Mucosa of rectum (tissue), 2 donors: ENCODE measurements at regions not wholly inside any gene's neighbourhood (a gene's known extent, or its start where the extent isn't known, plus 50 kb on each side); places are given as distances from the start of the nearest gene placed in this dataset.
"Not testable (repeated sequence)": the region's sequence is repeated elsewhere in the genome, so short reads cannot be mapped to it uniquely, and the experiment has no call there.

Source experiments
- H3K27ac ChIP-seq, 2 donors: one replicate each; pipeline ENCODE4 v1.7.0; 2013; ENCODE audit warnings: inconsistent platforms in 2 of 2, low read depth in 2 of 2, low read length in 2 of 2
- H3K27me3 ChIP-seq, 2 donors: one replicate each; pipeline ENCODE4 v1.7.0; 2013; ENCODE audit warnings: low read length in 2 of 2; ENCODE audit not compliant: control insufficient read depth in 2 of 2, insufficient read depth in 2 of 2
- H3K36me3 ChIP-seq, 2 donors: one replicate each; pipeline ENCODE4 v1.7.0; 2013; ENCODE audit warnings: low read length in 2 of 2; ENCODE audit not compliant: control insufficient read depth in 2 of 2, insufficient read depth in 2 of 2
- H3K4me1 ChIP-seq, 2 donors: one replicate each; pipeline ENCODE4 v1.7.0; 2013; ENCODE audit warnings: low read length in 2 of 2, mild to moderate bottlenecking in 1 of 2; ENCODE audit not compliant: control insufficient read depth in 2 of 2, insufficient read depth in 2 of 2
- H3K4me3 ChIP-seq, 2 donors: one replicate each; pipeline ENCODE4 v1.7.0; 2013; ENCODE audit warnings: low read length in 2 of 2
- H3K9ac ChIP-seq, 2 donors: one replicate each; pipeline ENCODE4 v1.7.0; 2013; ENCODE audit warnings: low read length in 2 of 2, low read depth in 1 of 2, mild to moderate bottlenecking in 1 of 2
- H3K9me3 ChIP-seq, 2 donors: one replicate each; pipeline ENCODE4 v1.7.0; 2013; ENCODE audit warnings: low read length in 2 of 2; ENCODE audit not compliant: control insufficient read depth in 2 of 2
- donor health status: healthy.
- donor health status: Normal muscosa, but diverticular disease.

- Histone ChIP-seq H3K4me3 (no peak overlapping the region), H3K9ac (no peak overlapping the region), H3K27me3 (no peaks in the 10 kb centered on the region), H3K9me3 (no peaks in the 10 kb centered on the region), H3K27ac (no peak overlapping the region), H3K36me3 (no peaks in the 10 kb centered on the region), H3K4me1 (no peaks in the 10 kb centered on the region)
Measured at GRCh38 chr2:192412394-192412793, 217.7 kb upstream of the TMEFF2 start.

DNA sequence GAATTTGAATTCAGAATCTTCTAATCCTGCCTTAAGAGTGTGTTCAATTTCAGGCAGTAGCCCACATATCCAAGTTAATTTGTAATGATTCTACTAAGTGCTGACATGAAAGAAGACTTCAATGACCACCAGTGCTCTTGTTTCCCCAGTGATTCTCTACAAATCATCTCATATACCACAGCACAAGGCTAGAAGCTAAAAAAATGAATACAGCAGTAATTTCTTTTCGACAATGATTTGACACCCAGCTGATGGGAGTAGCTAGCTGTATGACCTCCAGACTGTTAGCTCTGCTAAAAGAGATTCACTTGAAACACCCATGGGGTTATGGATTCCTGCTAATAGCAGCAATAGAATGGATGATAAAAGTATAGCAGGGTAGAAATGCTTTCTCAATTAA lies 217.0 kb upstream of the TMEFF2 start:
- no peak overlapping the region for H3K9ac ChIP-seq

DNA sequence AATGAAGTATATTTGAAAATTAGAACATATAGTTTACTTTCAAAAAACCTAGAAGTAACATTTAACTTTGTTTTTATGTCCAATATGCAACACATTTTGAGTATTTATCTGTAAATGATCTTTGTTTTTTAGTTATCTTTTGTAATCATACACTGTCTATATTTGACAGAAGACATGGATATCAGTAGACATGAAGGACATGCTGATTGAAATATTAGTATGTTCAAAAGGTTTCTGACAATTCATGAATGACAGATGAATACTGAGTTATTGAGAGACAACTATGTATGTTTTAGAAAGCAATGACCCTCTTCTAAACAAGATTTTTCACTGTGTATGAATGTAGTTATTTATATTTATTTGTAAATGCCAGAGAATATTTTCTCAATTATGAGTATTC lies 215.6 kb upstream of the TMEFF2 start:
- Histone ChIP-seq H3K9ac (no peak overlapping the region), H3K36me3 (no peaks in the 10 kb centered on the region), H3K27ac (no peak overlapping the region), H3K4me3 (no peak overlapping the region), H3K9me3 (no peaks in the 10 kb centered on the region), H3K4me1 (no peaks in the 10 kb centered on the region), H3K27me3 (no peaks in the 10 kb centered on the region)

More for the DNA sequence above, 217.0 kb upstream of the TMEFF2 start:
- Histone ChIP-seq H3K27ac (no peak overlapping the region), H3K9me3 (no peaks in the 10 kb centered on the region), H3K4me1 (no peaks in the 10 kb centered on the region), H3K27me3 (no peaks in the 10 kb centered on the region), H3K4me3 (no peak overlapping the region), H3K36me3 (no peaks in the 10 kb centered on the region)

DNA sequence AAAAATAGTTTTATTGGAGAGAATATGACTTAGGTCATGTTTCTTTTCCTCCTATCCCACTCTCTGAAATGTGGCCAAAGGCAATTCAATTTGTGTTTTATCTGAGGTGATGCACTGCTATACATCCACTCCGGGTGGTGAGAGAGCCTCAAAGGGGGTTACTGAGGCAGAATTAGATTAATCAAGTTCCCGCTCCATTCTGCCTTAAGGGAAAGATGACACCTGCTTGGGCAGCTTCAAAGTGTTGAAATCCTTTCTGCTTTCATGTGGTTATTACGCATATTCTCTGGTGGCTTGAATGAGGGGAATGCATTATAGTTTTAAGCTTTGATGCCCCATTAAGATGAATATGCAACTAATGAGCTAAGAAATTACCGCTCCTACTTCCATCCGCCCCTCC lies 213.0 kb upstream of the TMEFF2 start:
- Histone ChIP-seq H3K27me3 (no peaks in the 10 kb centered on the region), H3K9me3 (no peaks in the 10 kb centered on the region), H3K4me1 (no peaks in the 10 kb centered on the region), H3K27ac (no peak overlapping the region), H3K9ac (no peak overlapping the region), H3K4me3 (no peak overlapping the region), H3K36me3 (no peaks in the 10 kb centered on the region)

GRCh38 chr2:192398236-192398635 lies 203.5 kb upstream of the TMEFF2 start:
- Histone ChIP-seq H3K27ac (no peak overlapping the region), H3K27me3 (no peaks in the 10 kb centered on the region), H3K4me3 (no peak overlapping the region), H3K4me1 (no peaks in the 10 kb centered on the region), H3K9me3 (no peaks in the 10 kb centered on the region), H3K36me3 (no peaks in the 10 kb centered on the region), H3K9ac (no peak overlapping the region)

DNA sequence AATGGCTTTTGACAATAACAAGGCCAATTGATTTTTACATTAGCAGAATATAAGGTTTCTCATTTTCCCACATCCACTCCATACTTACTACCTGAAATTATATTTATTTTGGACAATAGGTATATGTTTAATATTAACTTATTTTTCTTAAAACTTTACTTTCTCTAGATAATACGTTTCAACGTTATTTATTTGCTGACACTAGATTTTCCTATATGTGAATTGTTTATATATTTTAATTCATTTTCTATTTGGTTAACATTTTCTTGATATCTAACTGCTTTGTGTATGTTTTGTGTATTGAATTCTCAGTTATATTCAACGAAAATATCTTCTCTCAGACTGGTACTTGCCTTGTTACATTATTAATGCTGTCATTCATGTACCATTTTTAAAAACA lies 199.9 kb upstream of the TMEFF2 start:
- Histone ChIP-seq H3K27ac (no peak overlapping the region), H3K4me3 (no peak overlapping the region), H3K9ac (no peak overlapping the region), H3K4me1 (no peaks in the 10 kb centered on the region), H3K9me3 (no peaks in the 10 kb centered on the region), H3K27me3 (no peaks in the 10 kb centered on the region), H3K36me3 (no peaks in the 10 kb centered on the region)

- no peak overlapping the region for H3K4me3 ChIP-seq
- no peak overlapping the region for H3K27ac ChIP-seq
- H3K9me3 ChIP-seq = no peaks in the 10 kb centered on the region
Measured at GRCh38 chr2:192391041-192391440, 196.3 kb upstream of the TMEFF2 start.

GRCh38 chr2:192390401-192390800 lies 195.7 kb upstream of the TMEFF2 start:
- Histone ChIP-seq H3K4me1 (no peaks in the 10 kb centered on the region), H3K27ac (no peak overlapping the region), H3K27me3 (no peaks in the 10 kb centered on the region), H3K9me3 (no peaks in the 10 kb centered on the region), H3K36me3 (no peaks in the 10 kb centered on the region), H3K9ac (no peak overlapping the region), H3K4me3 (no peak overlapping the region)

More at GRCh38 chr2:192391041-192391440, 196.3 kb upstream of the TMEFF2 start:
- Histone ChIP-seq H3K36me3 (no peaks in the 10 kb centered on the region), H3K9ac (no peak overlapping the region), H3K27me3 (no peaks in the 10 kb centered on the region), H3K4me1 (no peaks in the 10 kb centered on the region)

GRCh38 chr2:192384191-192384590 lies 189.5 kb upstream of the TMEFF2 start:
- not testable (repeated sequence) for H3K9ac ChIP-seq, H3K27me3 ChIP-seq, H3K27ac ChIP-seq, H3K4me1 ChIP-seq, H3K4me3 ChIP-seq, H3K9me3 ChIP-seq, H3K36me3 ChIP-seq

- Histone ChIP-seq H3K9ac (no peak overlapping the region), H3K27ac (no peak overlapping the region), H3K4me1 (no peaks in the 10 kb centered on the region), H3K27me3 (no peaks in the 10 kb centered on the region), H3K36me3 (no peaks in the 10 kb centered on the region), H3K9me3 (no peaks in the 10 kb centered on the region), H3K4me3 (no peak overlapping the region)
Measured at GRCh38 chr2:192381082-192381481, 186.3 kb upstream of the TMEFF2 start.

- Histone ChIP-seq H3K36me3 (no peaks in the 10 kb centered on the region), H3K27ac (no peak overlapping the region), H3K9me3 (no peaks in the 10 kb centered on the region), H3K9ac (no peak overlapping the region), H3K4me3 (no peak overlapping the region), H3K4me1 (no peaks in the 10 kb centered on the region), H3K27me3 (no peaks in the 10 kb centered on the region)
Measured at GRCh38 chr2:192379736-192380135, 185.0 kb upstream of the TMEFF2 start.
